T-cell (primary cell): ENCODE measurements at regions not wholly inside any gene's neighbourhood (a gene's known extent, or its start where the extent isn't known, plus 50 kb on each side); places are given as distances from the start of the nearest gene placed in this dataset.

Experiments used
- ATAC-seq, 4 experiments: fragments of 200-7000 bp in 3 of 4; fragments of 150-1000 bp in 1 of 4; cut with Tn5 transposase; replicated peaks in 1 of 4; 1 replicate in 3 of 4; 2 replicates in 1 of 4; pipeline ENCODE4 v1.10.0; 2021; ENCODE audit warnings: moderate library complexity in 3 of 4, mild to moderate bottlenecking in 2 of 4, moderate number of reproducible peaks in 1 of 4
- CTCF ChIA-PET, 2 donors: fragments of 300-600 bp; sonication (Branson Sonifier 250); formaldehyde crosslinking; loops; one replicate each; lab custom pipeline; 2022; ENCODE audit warnings: antibody characterized with exemption in 2 of 2; lab: Charles Lee
- POLR2A ChIA-PET, 2 donors: fragments of 300-600 bp; sonication (Branson Sonifier 250); formaldehyde crosslinking; loops; one replicate each; lab custom pipeline; 2022; ENCODE audit warnings: antibody characterized with exemption in 2 of 2; lab: Charles Lee
- DNase-seq, 35 experiments: peaks; one replicate each; pipeline versions ENCODE4 v3.0.0 to v3.0.0-alpha.2; 2013 to 2023
- H3K27ac ChIP-seq: one replicate; pipeline ENCODE4 v1.5.1; 2013; ENCODE audit warnings: low read length
- H3K27me3 ChIP-seq, 2 experiments: replicated peaks in 1 of 2; 1 replicate in 1 of 2; 2 replicates in 1 of 2; pipeline versions ENCODE4 v1.6.1 to v1.7.0; 2013; ENCODE audit warnings: low read length in 1 of 2, mixed read lengths in 1 of 2; ENCODE audit not compliant: control insufficient read depth in 2 of 2, insufficient read depth in 2 of 2; ENCODE audit errors: extremely low read depth in 1 of 2
- H3K36me3 ChIP-seq, 2 donors: 1 replicate in 1 of 2; 2 replicates in 1 of 2; pipeline versions ENCODE4 v1.6.1 to v1.7.0; 2013; ENCODE audit warnings: low read length in 1 of 2; ENCODE audit not compliant: control insufficient read depth in 2 of 2, insufficient read depth in 1 of 2; ENCODE audit errors: extremely low read depth in 1 of 2
- H3K4me1 ChIP-seq, 2 experiments: 1 replicate in 1 of 2; 2 replicates in 1 of 2; pipeline versions ENCODE4 v1.6.1 to v1.7.0; 2013; ENCODE audit warnings: low read length in 2 of 2, mixed read lengths in 1 of 2; ENCODE audit not compliant: insufficient read depth in 2 of 2, control insufficient read depth in 1 of 2; ENCODE audit errors: extremely low read depth in 1 of 2
- H3K4me3 ChIP-seq, 2 donors: 1 replicate in 1 of 2; 2 replicates in 1 of 2; pipeline versions ENCODE4 v1.5.1 to v1.7.0; 2013; ENCODE audit warnings: mild to moderate bottlenecking in 2 of 2, low read length in 1 of 2, moderate library complexity in 1 of 2; ENCODE audit not compliant: control insufficient read depth in 1 of 2; ENCODE audit errors: extremely low read depth in 1 of 2
- H3K9me3 ChIP-seq: 2 replicates; pipeline ENCODE4 v1.7.0; 2013
- H3K27ac Mint-ChIP-seq, 2 donors: one replicate each; pipeline ENCODE4 v1.8.0; 2020 to 2021; ENCODE audit warnings: mild to moderate bottlenecking in 2 of 2, mixed read lengths in 2 of 2
- H3K27me3 Mint-ChIP-seq, 2 donors: one replicate each; pipeline ENCODE4 v1.8.0; 2021 to 2022; ENCODE audit warnings: mixed read lengths in 2 of 2
- H3K36me3 Mint-ChIP-seq: one replicate; pipeline ENCODE4 v1.8.0; 2021; ENCODE audit warnings: mixed read lengths
- H3K4me1 Mint-ChIP-seq, 3 donors: one replicate each; pipeline ENCODE4 v1.8.0; 2020 to 2022; ENCODE audit warnings: mixed read lengths in 3 of 3, mild to moderate bottlenecking in 1 of 3
- H3K4me3 Mint-ChIP-seq, 3 donors: one replicate each; pipeline ENCODE4 v1.8.0; 2020 to 2022; ENCODE audit warnings: mild to moderate bottlenecking in 3 of 3, mixed read lengths in 3 of 3, moderate library complexity in 3 of 3
- H3K9me3 Mint-ChIP-seq, 3 donors: one replicate each; pipeline ENCODE4 v1.8.0; 2020 to 2022; ENCODE audit warnings: mixed read lengths in 3 of 3
- WGBS: methylation state at CpG from one replicate; pipeline ENCODE4 v1.1.5; 2013; ENCODE audit warnings: missing lambda C conversion rate; ENCODE audit not compliant: insufficient coverage; 5-methylcytosine and 5-hydroxymethylcytosine counted together

- Mint-ChIP-seq H3K4me1 (peaks cover 0 to 2% (median 0%) of the 10 kb centered on the region in 3 donors), H3K27me3 (peaks cover 4 to 6% of the 10 kb centered on the region in 2 donors), H3K36me3 (no peaks in the 10 kb centered on the region), H3K27ac (no peak overlapping the region), H3K4me3 (no peak overlapping the region), H3K9me3 (no peaks in the 10 kb centered on the region)
- POLR2A ChIA-PET, result interaction anchor here in 1 of 2 donors (0.8 to 1.0 kb wide), 2 partner anchors 412 to 413 kb away, joined by 3 to 4 read pairs; partner anchors contain the start of gene PRIM2
- Histone ChIP-seq H3K36me3 (no peaks in the 10 kb centered on the region), H3K9me3 (no peaks in the 10 kb centered on the region), H3K4me1 (peaks cover 0 to 4% of the 10 kb centered on the region in 2 experiments), H3K4me3 (no peak overlapping the region), H3K27ac (no peak overlapping the region), H3K27me3 (peaks cover 0 to 3% of the 10 kb centered on the region in 2 experiments)
- WGBS, result no CpG with 5 or more reads among the region's 3 CpGs
- DNase-seq, result no peak
- ATAC-seq, result no peak
- CTCF ChIA-PET, result interaction anchor here (0.6 to 6.1 kb wide), 27 partner anchors 9 to 429 kb away, joined by 3 to 108 read pairs (median 3); partner anchors contain the start of gene PRIM2 (in 2 of the 2)
Observed at GRCh38 chr6:56904068-56904467, 50.8 kb upstream of the BEND6 start.

DNA sequence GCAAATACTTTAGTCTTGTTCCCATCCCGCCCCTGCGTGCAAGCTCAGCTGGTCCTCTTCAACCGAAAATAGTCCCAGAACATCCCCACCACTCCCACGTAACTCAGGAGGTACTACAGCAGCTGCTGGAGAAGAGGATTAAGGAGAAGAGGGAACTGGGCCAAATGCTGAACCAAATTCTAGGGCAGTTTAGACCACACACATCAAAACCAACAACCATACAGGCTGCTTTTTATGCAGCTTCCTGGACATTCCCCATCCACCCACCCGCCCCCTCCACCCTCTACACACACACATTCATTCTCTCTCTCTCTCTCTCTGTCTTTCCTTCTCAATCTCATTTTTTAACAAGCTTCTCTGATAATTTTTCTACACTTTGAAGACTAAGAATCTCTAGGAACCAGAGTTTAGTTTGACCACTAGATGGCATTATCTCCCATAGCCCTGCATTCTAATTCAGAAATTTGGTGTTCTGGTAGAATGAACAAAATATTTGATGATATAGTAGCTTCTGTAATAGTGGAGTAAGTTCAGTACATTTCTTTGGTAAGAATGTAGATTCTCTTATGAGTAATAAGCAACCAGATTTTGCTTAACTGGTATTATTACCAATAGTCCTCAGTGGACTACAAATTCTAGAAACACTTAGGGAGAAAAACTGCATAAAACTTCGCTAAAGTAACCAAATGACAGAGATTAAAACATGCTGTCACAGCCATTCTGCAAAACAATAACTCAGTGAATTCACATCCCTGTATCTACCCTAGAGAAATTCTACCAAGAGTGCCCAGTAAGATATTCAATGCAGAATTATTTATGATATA is 52.1 kb upstream of the BEND6 start:
- Mint-ChIP-seq H3K4me1 (peaks cover 0 to 2% (median 0%) of the 10 kb centered on the region in 3 donors), H3K36me3 (no peaks in the 10 kb centered on the region), H3K27ac (no peak overlapping the region), H3K27me3 (peaks cover 4 to 6% of the 10 kb centered on the region in 2 donors), H3K4me3 (no peak overlapping the region), H3K9me3 (no peaks in the 10 kb centered on the region)
- Histone ChIP-seq H3K27me3 (peaks cover 0 to 3% of the 10 kb centered on the region in 2 experiments), H3K9me3 (no peaks in the 10 kb centered on the region), H3K36me3 (no peaks in the 10 kb centered on the region), H3K4me1 (peaks cover 0 to 4% of the 10 kb centered on the region in 2 experiments), H3K4me3 (no peak overlapping the region), H3K27ac (no peak overlapping the region)
- ChIA-PET POLR2A (no interaction called here), CTCF (interaction anchor here (0.5 to 6.1 kb wide), 22 partner anchors 10 to 536 kb away, joined by 3 to 108 read pairs (median 4); partner anchors contain the start of genes PRIM2 (in 2 of the 2) and KIAA1586 (in 1 of the 2))
- 53% methylated on average over 3 of the region's 6 CpGs for WGBS
- no peak for ATAC-seq
- DNase-seq, result peak in 1 of 35 experiments; percentile 59

- H3K27ac ChIP-seq, result no peak overlapping the region
- Mint-ChIP-seq H3K9me3 (no peaks in the 10 kb centered on the region), H3K4me3 (no peak overlapping the region), H3K27ac (no peak overlapping the region), H3K36me3 (no peaks in the 10 kb centered on the region), H3K27me3 (peaks cover under 1 to 2% of the 10 kb centered on the region in 2 donors), H3K4me1 (peaks cover 0 to 2% (median 0%) of the 10 kb centered on the region in 3 donors)
- peaks cover 0 to 3% of the 10 kb centered on the region in 2 experiments for H3K27me3 ChIP-seq
- no CpG with 5 or more reads among the region's 5 CpGs for WGBS
- H3K4me3 ChIP-seq, result no peak overlapping the region
- ChIA-PET POLR2A (no interaction called here), CTCF (interaction anchor here in 1 of 2 donors (6.1 kb wide), 1 partner anchor 415 kb away, joined by 52 read pairs; the partner anchor contains the start of gene PRIM2)
- H3K9me3 ChIP-seq, result no peaks in the 10 kb centered on the region
- H3K36me3 ChIP-seq, result no peaks in the 10 kb centered on the region
- DNase-seq (no peak), ATAC-seq (no peak)
- H3K4me1 ChIP-seq, result peaks cover 0 to 4% of the 10 kb centered on the region in 2 experiments
Observed at GRCh38 chr6:56900784-56901183, 54.1 kb upstream of the BEND6 start.

DNA sequence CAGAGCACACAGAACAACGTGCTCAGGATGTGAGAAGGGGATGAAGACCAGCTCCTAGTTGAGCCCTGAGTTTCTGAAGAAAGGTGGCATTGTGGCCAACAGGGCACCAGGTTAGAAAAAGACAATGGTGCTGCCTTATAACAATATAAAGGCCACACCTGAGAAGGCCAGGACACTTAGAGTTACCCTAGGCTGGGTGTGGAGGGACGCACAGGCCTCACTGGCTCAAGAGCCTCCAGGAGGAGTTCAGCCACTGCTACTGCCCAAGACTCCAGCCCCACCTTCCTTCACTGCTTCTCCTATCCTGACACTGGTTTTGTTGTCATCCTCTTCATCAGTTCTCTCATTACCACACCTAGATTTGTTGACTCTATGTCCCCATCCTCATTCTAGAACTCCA is 55.2 kb upstream of the BEND6 start:
- no peak overlapping the region for H3K4me3 Mint-ChIP-seq
- no peaks in the 10 kb centered on the region for H3K36me3 Mint-ChIP-seq
- 79% methylated on average over 2 of the region's 2 CpGs for whole genome bisulfite sequencing

GRCh38 chr6:56899311-56899710 is 55.6 kb upstream of the BEND6 start:
- ChIA-PET CTCF (interaction anchor here in 1 of 2 donors (0.6 kb wide), 1 partner anchor 341 kb away, joined by 3 read pairs; no protein-coding TSS in a partner anchor), POLR2A (no interaction called here)
- H3K4me3 ChIP-seq, result no peak overlapping the region
- Mint-ChIP-seq H3K27ac (no peak overlapping the region), H3K4me3 (no peak overlapping the region), H3K27me3 (no peaks in the 10 kb centered on the region), H3K36me3 (no peaks in the 10 kb centered on the region), H3K9me3 (no peaks in the 10 kb centered on the region), H3K4me1 (no peaks in the 10 kb centered on the region)
- no peaks in the 10 kb centered on the region for H3K9me3 ChIP-seq
- no peak overlapping the region for H3K27ac ChIP-seq
- ATAC-seq (no peak), DNase-seq (no peak)
- WGBS, result 86% methylated on average over 1 of the region's 1 CpG
- H3K36me3 ChIP-seq, result no peaks in the 10 kb centered on the region
- no peaks in the 10 kb centered on the region for H3K27me3 ChIP-seq
- no peaks in the 10 kb centered on the region for H3K4me1 ChIP-seq

More for the DNA sequence above, 55.2 kb upstream of the BEND6 start:
- Histone ChIP-seq H3K27me3 (peaks cover 0 to 1% of the 10 kb centered on the region in 2 experiments), H3K4me3 (no peak overlapping the region), H3K4me1 (peaks cover 0 to 2% of the 10 kb centered on the region in 2 experiments), H3K9me3 (no peaks in the 10 kb centered on the region), H3K36me3 (no peaks in the 10 kb centered on the region), H3K27ac (no peak overlapping the region)
- no peak for DNase-seq
- ATAC-seq, result no peak
- H3K4me1 Mint-ChIP-seq, result no peaks in the 10 kb centered on the region
- CTCF ChIA-PET, result interaction anchor here in 1 of 2 donors (0.6 to 6.1 kb wide), 2 partner anchors 341 to 416 kb away, joined by 3 to 52 read pairs; partner anchors contain the start of gene PRIM2
- H3K27ac Mint-ChIP-seq, result no peak overlapping the region
- POLR2A ChIA-PET, result no interaction called here
- H3K9me3 Mint-ChIP-seq, result no peaks in the 10 kb centered on the region
- H3K27me3 Mint-ChIP-seq, result no peaks in the 10 kb centered on the region

GRCh38 chr6:56897789-56898529 is 56.9 kb upstream of the BEND6 start:
- no peaks in the 10 kb centered on the region for H3K4me1 Mint-ChIP-seq
- DNase-seq (no peak), ATAC-seq (no peak)
- H3K36me3 Mint-ChIP-seq, result no peaks in the 10 kb centered on the region
- H3K4me3 Mint-ChIP-seq, result no peak overlapping the region
- Histone ChIP-seq H3K9me3 (no peaks in the 10 kb centered on the region), H3K27me3 (no peaks in the 10 kb centered on the region), H3K4me3 (no peak overlapping the region), H3K4me1 (no peaks in the 10 kb centered on the region), H3K36me3 (no peaks in the 10 kb centered on the region), H3K27ac (no peak overlapping the region)
- no peaks in the 10 kb centered on the region for H3K27me3 Mint-ChIP-seq
- ChIA-PET CTCF (interaction anchor here in 1 of 2 donors (0.6 kb wide), 1 partner anchor 100 kb away, joined by 5 read pairs; no protein-coding TSS in a partner anchor), POLR2A (no interaction called here)
- H3K9me3 Mint-ChIP-seq, result no peaks in the 10 kb centered on the region
- 93% methylated on average over 2 of the region's 4 CpGs for WGBS
- H3K27ac Mint-ChIP-seq, result no peak overlapping the region
